ENCODE measurements at regions not wholly inside any gene's neighbourhood (a gene's known extent, or its start where the extent isn't known, plus 50 kb on each side); places are given as distances from the start of the nearest gene placed in this dataset.

GRCh38 chr16:50881331-50881830 lies 139.5 kb downstream of the CYLD start:
- TF ChIP-seq EZH2 (IDR thresholded peaks at IDR 0.05; ENCODE audit: borderline replicate concordance, low read depth, low read length, severe bottlenecking), result no peak
- TF ChIP-seq CTCF (IDR thresholded peaks at IDR 0.05; ENCODE audit: extremely low read depth in 1 of 2, insufficient read depth in 1 of 2, low read depth in 1 of 2, low read length in 2 of 2), result no peak
- no peak for TF ChIP-seq POLR2A (IDR thresholded peaks at IDR 0.05; ENCODE audit: low read depth, low read length)

Measured in endothelial cell of umbilical vein (primary cell).